HG03045 (cell line): ENCODE measurements at regions not wholly inside any gene's neighbourhood (a gene's known extent, or its start where the extent isn't known, plus 50 kb on each side); places are given as distances from the start of the nearest gene placed in this dataset.

Source experiments
- ATAC-seq: cut with Tn5 transposase; IDR thresholded peaks from one replicate; pipeline ENCODE4 v1.9.1; 2021; ENCODE audit warnings: mild to moderate bottlenecking, moderate library complexity; ENCODE audit not compliant: unreplicated experiment

GRCh38 chr13:40185414-40185813 lies 481.0 kb downstream of the FOXO1 start:
- ATAC-seq = no peak

GRCh38 chr13:40186041-40186440 lies 480.4 kb downstream of the FOXO1 start:
- no peak for ATAC-seq

- ATAC-seq = no peak
Measured at GRCh38 chr13:40186626-40187323, 479.7 kb downstream of the FOXO1 start.

DNA sequence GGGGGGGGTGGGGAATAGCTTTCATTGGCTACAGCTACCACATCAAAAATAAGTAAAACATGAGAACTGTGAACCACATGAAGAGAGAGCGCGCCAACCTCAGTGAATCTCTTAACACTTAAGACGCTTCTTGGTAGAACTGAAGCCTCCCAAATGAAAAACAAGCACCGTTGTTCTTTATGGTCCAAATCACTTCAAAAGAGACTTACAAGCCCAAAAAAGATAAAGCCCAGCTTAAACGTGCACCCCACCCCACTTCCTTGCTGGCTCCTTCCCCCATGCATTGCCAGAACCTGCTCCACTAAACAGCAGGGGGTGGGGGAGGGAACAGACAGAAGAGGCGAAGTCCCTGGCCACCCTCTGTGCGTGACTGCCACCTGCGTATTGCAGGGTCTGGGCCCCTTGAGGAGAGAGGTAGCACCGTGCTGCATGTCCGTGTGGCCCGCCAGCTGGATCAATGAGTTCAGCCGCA lies 479.1 kb downstream of the FOXO1 start:
- no peak for ATAC-seq

- ATAC-seq = no peak
Measured at GRCh38 chr13:40187841-40188591, 478.4 kb downstream of the FOXO1 start.

DNA sequence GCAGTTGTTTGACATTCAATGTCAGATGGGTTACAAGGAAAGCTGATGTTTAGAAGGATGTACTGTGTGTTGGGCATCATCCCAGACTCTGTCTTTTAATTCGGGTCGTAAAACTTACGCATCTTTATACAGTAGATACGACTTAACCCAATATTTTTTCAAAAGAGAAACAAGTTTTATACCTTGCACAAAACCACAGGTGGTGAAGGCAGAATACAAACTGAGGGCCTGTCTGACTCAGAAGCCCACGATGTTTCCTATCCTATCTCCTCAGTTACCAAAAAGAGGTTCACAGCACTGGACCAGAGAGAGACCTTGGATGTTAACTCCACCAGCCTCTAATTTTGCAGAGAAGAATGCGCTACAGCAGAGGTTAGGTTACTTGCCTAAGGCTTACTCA lies 477.0 kb downstream of the FOXO1 start:
- ATAC-seq = no peak

DNA sequence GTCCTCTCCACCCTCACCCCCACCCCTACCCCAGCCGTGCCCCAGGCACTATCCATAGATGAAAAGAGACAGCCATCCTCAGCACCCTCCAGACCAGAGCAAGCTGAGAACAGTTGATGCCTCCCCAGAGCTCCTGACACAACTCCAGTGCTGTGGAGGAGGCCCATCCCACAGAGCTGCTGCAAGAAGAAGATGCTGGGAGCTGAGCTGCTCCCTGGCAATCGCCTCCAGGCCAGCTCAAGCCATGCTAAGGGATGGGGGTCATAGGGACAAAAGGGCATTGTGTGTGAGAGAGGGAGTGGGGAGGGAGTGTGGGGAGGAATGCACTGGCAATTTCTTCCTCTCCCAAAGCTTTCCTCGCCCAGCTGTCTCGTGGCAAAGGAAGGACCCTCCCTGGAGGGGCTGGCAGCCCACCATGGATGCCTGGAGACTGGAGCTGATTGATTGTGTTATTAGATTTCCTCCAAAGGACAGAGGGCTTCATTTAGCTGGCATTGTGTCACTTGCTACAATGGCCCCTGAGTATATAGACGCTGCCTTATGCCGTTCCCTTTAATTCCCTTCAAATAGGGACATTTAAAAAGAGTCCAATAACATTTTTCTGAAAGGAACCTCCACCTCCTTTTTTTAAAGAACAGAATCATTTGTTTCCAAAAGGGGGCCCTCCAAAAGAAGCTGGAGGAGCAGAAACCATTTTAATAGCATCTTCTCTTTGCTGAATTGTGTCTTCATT lies 476.4 kb downstream of the FOXO1 start:
- ATAC-seq = no peak

GRCh38 chr13:40190641-40191100 lies 475.8 kb downstream of the FOXO1 start:
- ATAC-seq = no peak

GRCh38 chr13:40191186-40191980 lies 475.1 kb downstream of the FOXO1 start:
- ATAC-seq = no peak

DNA sequence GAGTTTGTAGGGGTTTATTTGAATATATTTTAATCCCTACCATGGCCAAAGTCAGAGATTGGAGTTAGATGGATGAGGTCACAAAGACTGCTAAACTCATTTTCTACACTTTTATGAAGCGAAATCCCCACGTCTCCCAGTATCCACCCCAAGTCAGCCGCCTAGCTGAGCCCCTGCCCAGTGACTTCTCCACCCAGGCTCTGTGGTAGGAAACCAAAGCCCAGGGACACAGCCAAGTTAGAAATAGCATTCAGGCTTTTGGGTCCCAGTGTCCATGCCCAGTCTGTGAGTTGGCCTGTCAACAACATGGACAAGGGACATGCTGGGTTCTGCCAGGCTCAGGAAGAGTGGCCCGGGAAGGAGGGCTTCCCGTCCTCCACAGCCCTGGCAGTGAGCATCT lies 474.0 kb downstream of the FOXO1 start:
- ATAC-seq = no peak

DNA sequence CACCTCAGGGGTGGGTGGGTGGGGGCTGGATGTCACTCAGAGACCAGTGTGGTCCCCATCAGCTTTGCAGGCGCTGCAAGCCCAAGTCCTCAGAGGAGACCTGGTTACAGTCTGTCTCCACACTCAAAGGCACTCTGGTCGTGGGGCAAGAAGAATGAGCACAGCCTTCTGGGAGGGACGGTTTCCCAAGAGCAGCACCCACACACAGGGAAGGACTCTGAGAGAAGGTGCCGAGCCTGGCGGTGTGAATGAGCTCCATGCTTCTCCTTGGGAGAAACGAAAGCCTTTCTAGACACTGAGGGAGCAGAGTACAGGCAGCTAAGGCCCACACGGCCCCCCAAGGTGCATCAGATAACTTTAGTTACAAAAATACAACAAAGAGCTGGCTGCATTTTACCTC lies 473.6 kb downstream of the FOXO1 start:
- no peak for ATAC-seq

GRCh38 chr13:40193286-40194223 lies 472.9 kb downstream of the FOXO1 start:
- no peak for ATAC-seq

- ATAC-seq = no peak
Measured at GRCh38 chr13:40194224-40194806, 472.1 kb downstream of the FOXO1 start.

- no peak for ATAC-seq
Measured at GRCh38 chr13:40197049-40197448, 469.4 kb downstream of the FOXO1 start.

GRCh38 chr13:40197936-40198595 lies 468.4 kb downstream of the FOXO1 start:
- no peak for ATAC-seq

DNA sequence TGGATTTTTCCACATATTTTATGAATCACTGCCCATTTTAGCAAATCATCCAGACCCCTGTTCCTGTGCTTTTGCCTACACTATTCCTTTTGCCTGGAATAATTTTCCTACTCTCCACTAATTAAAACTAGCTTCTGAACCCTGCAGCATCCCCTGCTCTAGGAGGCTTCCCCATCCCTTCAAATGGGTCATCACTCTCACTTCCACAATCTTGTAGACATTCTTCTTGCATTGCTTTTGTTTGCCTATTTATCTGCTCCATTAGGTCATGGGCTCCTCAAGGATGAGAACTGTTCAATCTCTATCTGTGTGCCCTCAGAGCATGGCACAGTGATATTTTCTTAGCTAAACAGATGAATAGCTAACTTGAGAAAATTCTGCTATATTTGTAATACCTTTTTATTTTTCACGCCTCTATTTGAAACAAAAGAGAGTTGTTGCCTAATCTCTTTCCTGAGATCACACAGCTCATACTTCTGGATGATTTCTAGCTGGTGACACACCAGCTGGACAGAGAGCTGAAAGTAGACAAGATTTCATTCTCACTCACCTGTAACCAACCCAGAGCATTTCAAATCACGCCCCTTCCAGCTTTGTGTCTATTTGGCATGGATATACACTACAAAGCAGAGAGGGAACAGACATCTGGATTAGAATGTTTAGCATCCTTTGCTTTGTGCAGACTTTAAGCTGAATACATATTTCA lies 466.0 kb downstream of the FOXO1 start:
- no peak for ATAC-seq

- no peak for ATAC-seq
Measured at GRCh38 chr13:40204246-40204645, 462.2 kb downstream of the FOXO1 start.

DNA sequence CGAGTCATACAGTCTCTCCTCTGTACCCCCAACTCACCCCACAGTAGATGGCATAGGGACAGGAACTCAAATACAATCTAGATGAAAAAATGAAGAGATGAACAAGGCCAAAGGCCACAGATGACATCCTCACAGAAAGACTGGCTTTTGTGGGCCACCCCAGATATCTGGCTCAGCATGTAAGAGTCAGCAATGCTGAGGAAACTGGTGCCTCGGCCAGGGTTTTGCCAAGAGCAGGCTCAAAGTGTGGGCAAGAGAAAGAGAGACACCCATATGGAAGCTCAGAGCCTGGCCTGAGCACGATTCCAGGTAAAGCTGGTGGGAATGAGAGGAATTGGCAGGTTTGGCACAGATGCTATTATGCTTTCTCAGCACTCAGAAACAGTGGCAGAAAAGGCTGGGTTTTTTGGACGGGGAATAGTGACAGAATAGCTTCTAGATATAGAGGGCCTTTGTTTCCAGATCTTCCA lies 460.6 kb downstream of the FOXO1 start:
- ATAC-seq = no peak
